ENCODE measurements at regions not wholly inside any gene's neighbourhood (a gene's known extent, or its start where the extent isn't known, plus 50 kb on each side); places are given as distances from the start of the nearest gene placed in this dataset.

DNA sequence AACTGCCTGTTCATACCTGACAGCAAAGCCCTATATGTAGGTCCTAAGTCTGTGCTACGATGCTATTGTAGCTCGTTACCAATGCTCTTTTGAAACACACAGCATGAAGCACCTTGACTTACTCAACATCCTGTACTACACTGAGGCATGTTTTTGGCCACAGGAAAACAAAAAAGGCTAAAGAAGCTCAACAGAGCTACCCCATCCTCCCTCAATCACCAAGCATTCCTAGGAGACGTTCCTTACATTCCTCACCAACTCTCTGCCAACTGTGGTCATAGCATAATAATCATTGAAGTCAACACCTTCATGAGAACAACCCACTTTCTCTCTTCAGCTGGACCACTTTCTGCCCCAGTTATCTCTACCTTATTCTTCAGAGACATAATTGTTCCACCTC lies 73.7 kb upstream of the SLC25A43 start:
- no peak overlapping the region; a peak in 1 of 4 replicates for H3K4me2 ChIP-seq (ENCODE audit: insufficient read depth in 1 of 2, low read depth in 2 of 2, low read length in 2 of 2)
- TF ChIP-seq CBX5 (IDR thresholded peaks at IDR 0.05; ENCODE audit: low read depth, low read length), result no peak
- no peak for TF ChIP-seq TEAD4 (IDR thresholded peaks at IDR 0.05; ENCODE audit: low read depth, low read length)
- no peak for TF ChIP-seq POU5F1 (IDR thresholded peaks at IDR 0.05; ENCODE audit: low read depth, low read length)
- TF ChIP-seq MAFK (IDR thresholded peaks at IDR 0.05; ENCODE audit: low read depth, low read length), result no peak
- no peak for TF ChIP-seq SP2 (IDR thresholded peaks at IDR 0.05; ENCODE audit: low read length)
- no peak for TF ChIP-seq RFX5 (IDR thresholded peaks at IDR 0.05; ENCODE audit: borderline replicate concordance, low read depth, low read length)
- TF ChIP-seq SIN3A (conservative IDR thresholded peaks at IDR 0.05 in 1 of 2, IDR thresholded peaks at IDR 0.05 in 1 of 2; ENCODE audit: low read depth in 1 of 2, low read length in 2 of 2), result no peak
- no peak for TF ChIP-seq SP4 (IDR thresholded peaks at IDR 0.05; ENCODE audit: low read length)
- TF ChIP-seq SIX5 (IDR thresholded peaks at IDR 0.05; ENCODE audit: low read depth, low read length), result no peak
- TF ChIP-seq KDM5A (IDR thresholded peaks at IDR 0.05; ENCODE audit: low read length), result no peak
- TF ChIP-seq TAF7 (optimal IDR thresholded peaks at IDR 0.05; ENCODE audit: borderline replicate concordance, low read depth, low read length), result no peak
- TF ChIP-seq CTBP2 (IDR thresholded peaks at IDR 0.05; ENCODE audit: borderline replicate concordance, insufficient read depth, insufficient read length, low read length), result no peak
- no peak for TF ChIP-seq TCF12 (IDR thresholded peaks at IDR 0.05; ENCODE audit: low read depth, low read length)
- no peak for TF ChIP-seq TAF1 (IDR thresholded peaks at IDR 0.05; ENCODE audit: low read depth, low read length)

More for the DNA sequence above, 73.7 kb upstream of the SLC25A43 start:
- no peak overlapping the region for H2BK120ac ChIP-seq (replicated peaks; ENCODE audit: low read depth, low read length)
- H4K91ac ChIP-seq (replicated peaks; ENCODE audit: insufficient read length, low read length), result peak overlapping the region; percentile 77
- no peaks in the 10 kb centered on the region for H3K27me3 ChIP-seq (replicated peaks in 1 of 4; ENCODE audit: control insufficient read depth in 3 of 4, extremely low read depth in 1 of 4, insufficient read depth in 3 of 4, low read length in 3 of 4)
- no peaks in the 10 kb centered on the region for H3K4me1 ChIP-seq (replicated peaks in 1 of 4; ENCODE audit: control insufficient read depth in 3 of 4, insufficient read depth in 4 of 4, low read length in 3 of 4)
- H4K8ac ChIP-seq (ENCODE audit: extremely low read depth, insufficient read depth, low read length), result no peak overlapping the region
- H3K79me2 ChIP-seq (ENCODE audit: control insufficient read depth in 1 of 2, insufficient read depth in 2 of 2, low read length in 2 of 2), result no peaks in the 10 kb centered on the region
- H3K4ac ChIP-seq (replicated peaks; ENCODE audit: insufficient read length, low read depth, low read length), result no peak overlapping the region
- H3K79me1 ChIP-seq (ENCODE audit: low read depth, low read length), result no peaks in the 10 kb centered on the region
- H3K23ac ChIP-seq (ENCODE audit: insufficient read length), result no peak overlapping the region
- no peak overlapping the region for H2BK5ac ChIP-seq (ENCODE audit: low read depth, low read length)
- H3K9ac ChIP-seq (replicated peaks in 1 of 4; ENCODE audit: extremely low read depth in 1 of 4, low read depth in 3 of 4, low read length in 3 of 4), result no peak overlapping the region
- H2BK12ac ChIP-seq (ENCODE audit: low read depth, low read length), result 0 out of 2 replicates have a peak overlapping the region, but pooled peaks have one; percentile 2
- no peaks in the 10 kb centered on the region for H3K9me3 ChIP-seq (ENCODE audit: insufficient read depth in 2 of 2, low read depth in 1 of 2, low read length in 1 of 2)
- no peak overlapping the region for H4K5ac ChIP-seq (ENCODE audit: insufficient read length, low read depth, low read length)
- H3K56ac ChIP-seq (replicated peaks; ENCODE audit: insufficient read length, low read depth, low read length), result no peak overlapping the region
- no peak overlapping the region for H2AK5ac ChIP-seq (ENCODE audit: low read depth, low read length)
- peak overlapping the region; percentile 24; the same call in 1 of the 2 replicates for H3K18ac ChIP-seq (ENCODE audit: extremely low read depth, low read length)
- ChIA-PET CTCF (ENCODE audit: partially characterized antibody) (no interaction called here), POLR2A (ENCODE audit: partially characterized antibody) (no interaction called here)
- no peak for FAIRE-seq
- H2BK20ac ChIP-seq (ENCODE audit: low read length), result no peak overlapping the region
- H2BK15ac ChIP-seq (ENCODE audit: low read length), result no peak overlapping the region
- no peak for DNase-seq (ENCODE audit: low read depth in 1 of 2, low spot score in 2 of 2)
- no peaks in the 10 kb centered on the region for H4K20me1 ChIP-seq (replicated peaks in 1 of 2; ENCODE audit: control insufficient read depth in 1 of 2, insufficient read depth in 2 of 2, low read length in 2 of 2)
- no peak overlapping the region for H3K4me3 ChIP-seq (ENCODE audit: extremely low read depth in 1 of 4, insufficient read depth in 2 of 4, low read depth in 3 of 4, low read length in 4 of 4)
- 86% methylated on average over 3 of the region's 3 CpGs; no CpG with 5 or more reads in 1 of the 2 experiments for WGBS, 2 experiments (ENCODE audit: extremely low coverage in 1 of 2, insufficient coverage in 1 of 2, insufficient read length in 1 of 2, insufficient replicate concordance in 2 of 2, low coverage in 1 of 2, low lambda C conversion rate in 2 of 2, missing lambda C conversion rate in 1 of 2)
- H3K36me3 ChIP-seq (ENCODE audit: control insufficient read depth in 2 of 4, insufficient read depth in 4 of 4, low read length in 3 of 4), result no peaks in the 10 kb centered on the region
- no peak overlapping the region for H3K14ac ChIP-seq (ENCODE audit: insufficient read length)
- H3K27ac ChIP-seq (ENCODE audit: low read depth, low read length), result no peak overlapping the region
- no peaks in the 10 kb centered on the region for H3K23me2 ChIP-seq (ENCODE audit: low read depth, low read length)
- no peak overlapping the region for H2AFZ ChIP-seq (ENCODE audit: low read length)

Measured in H1 (cell line).